Gastroesophageal sphincter (tissue), 3 donors: ENCODE measurements at regions not wholly inside any gene's neighbourhood (a gene's known extent, or its start where the extent isn't known, plus 50 kb on each side); places are given as distances from the start of the nearest gene placed in this dataset.

Source experiments
- EP300 ChIP-seq: sonication (generic); formaldehyde crosslinking; IDR thresholded peaks from one replicate; pipeline ENCODE4 v1.6.1; 2017; ENCODE audit warnings: antibody characterized with exemption, mild to moderate bottlenecking
- TF ChIP-seq, protein P1 (sequence below), 4 experiments: fragments of 200-600 bp in 2 of 4; fragments of 450-650 bp in 2 of 4; sonication (generic) in 1 of 4; IDR thresholded peaks; one replicate each; pipeline ENCODE4 v1.5.1; 2017 to 2019; ENCODE audit warnings: antibody characterized with exemption in 4 of 4, mild to moderate bottlenecking in 2 of 4, moderate library complexity in 2 of 4

DNA sequence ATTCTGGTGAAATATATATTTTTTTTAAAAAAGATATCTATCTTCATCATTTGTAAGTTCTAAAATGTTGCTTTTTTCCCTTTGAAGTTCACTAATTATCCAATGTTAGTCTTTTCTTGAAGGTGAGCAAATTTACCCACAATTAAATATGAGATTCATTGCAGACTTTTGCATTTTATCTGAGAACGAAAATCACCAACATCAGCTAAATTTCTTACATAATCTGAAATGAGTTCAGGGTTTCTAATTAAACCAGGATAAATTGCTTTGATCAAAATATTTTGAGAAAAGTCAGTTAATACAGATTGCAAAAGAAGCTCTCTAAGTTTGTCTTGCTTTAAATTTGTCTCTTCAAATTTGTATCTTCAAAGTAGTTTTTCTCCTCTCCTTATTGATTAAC, 486.4 kb upstream of the FSTL5 start:
- TF ChIP-seq, protein P1, sequence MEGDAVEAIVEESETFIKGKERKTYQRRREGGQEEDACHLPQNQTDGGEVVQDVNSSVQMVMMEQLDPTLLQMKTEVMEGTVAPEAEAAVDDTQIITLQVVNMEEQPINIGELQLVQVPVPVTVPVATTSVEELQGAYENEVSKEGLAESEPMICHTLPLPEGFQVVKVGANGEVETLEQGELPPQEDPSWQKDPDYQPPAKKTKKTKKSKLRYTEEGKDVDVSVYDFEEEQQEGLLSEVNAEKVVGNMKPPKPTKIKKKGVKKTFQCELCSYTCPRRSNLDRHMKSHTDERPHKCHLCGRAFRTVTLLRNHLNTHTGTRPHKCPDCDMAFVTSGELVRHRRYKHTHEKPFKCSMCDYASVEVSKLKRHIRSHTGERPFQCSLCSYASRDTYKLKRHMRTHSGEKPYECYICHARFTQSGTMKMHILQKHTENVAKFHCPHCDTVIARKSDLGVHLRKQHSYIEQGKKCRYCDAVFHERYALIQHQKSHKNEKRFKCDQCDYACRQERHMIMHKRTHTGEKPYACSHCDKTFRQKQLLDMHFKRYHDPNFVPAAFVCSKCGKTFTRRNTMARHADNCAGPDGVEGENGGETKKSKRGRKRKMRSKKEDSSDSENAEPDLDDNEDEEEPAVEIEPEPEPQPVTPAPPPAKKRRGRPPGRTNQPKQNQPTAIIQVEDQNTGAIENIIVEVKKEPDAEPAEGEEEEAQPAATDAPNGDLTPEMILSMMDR (IDR thresholded peaks at IDR 0.05) = no peak
- TF ChIP-seq EP300 = no peak
